GM23338 (cell line): ENCODE measurements at regions not wholly inside any gene's neighbourhood (a gene's known extent, or its start where the extent isn't known, plus 50 kb on each side); places are given as distances from the start of the nearest gene placed in this dataset.

Experiments
- CREB1 ChIP-seq: fragments of 250-450 bp; sonication (Bioruptor Pico); IDR thresholded peaks from 2 replicates; pipeline ENCODE4 v1.5.0; 2020; ENCODE audit warnings: low read depth, mild to moderate bottlenecking, moderate library complexity
- EZH2 ChIP-seq: fragments of 200-600 bp; sonication (generic); IDR thresholded peaks from one replicate; pipeline ENCODE4 v1.8.0; 2017; ENCODE audit warnings: antibody characterized with exemption, mild to moderate bottlenecking, low read depth; ENCODE audit not compliant: unreplicated experiment
- EZH2phosphoT487 ChIP-seq: fragments of 200-600 bp; sonication (generic); IDR thresholded peaks from one replicate; pipeline ENCODE4 v1.8.1; 2018; ENCODE audit warnings: antibody characterized with exemption; ENCODE audit not compliant: unreplicated experiment
- JUNB ChIP-seq: IDR thresholded peaks from one replicate; pipeline ENCODE4 v1.6.1; 2016; ENCODE audit warnings: antibody characterized with exemption; ENCODE audit not compliant: unreplicated experiment
- NANOG ChIP-seq: IDR thresholded peaks from 2 replicates; pipeline ENCODE4 v1.6.1; 2016; ENCODE audit warnings: antibody characterized with exemption, borderline replicate concordance
- POLR2AphosphoS5 ChIP-seq: IDR thresholded peaks from 2 replicates; pipeline ENCODE4 v1.6.1; 2016; ENCODE audit warnings: antibody characterized with exemption, low read depth
- ZNF114 ChIP-seq: fragments of 250-450 bp; sonication (Bioruptor Pico); IDR thresholded peaks from 2 replicates; pipeline ENCODE4 v1.5.0; 2020; ENCODE audit warnings: mild to moderate bottlenecking, moderate library complexity
- TF ChIP-seq, protein P1 (sequence below), 2 experiments: fragments of 200-600 bp in 1 of 2; sonication (generic) in 1 of 2; conservative IDR thresholded peaks; 2 replicates each; pipeline versions ENCODE4 v1.5.1 to v1.6.1; 2016 to 2017; ENCODE audit warnings: antibody characterized with exemption in 2 of 2, low read depth in 2 of 2, mild to moderate bottlenecking in 2 of 2, moderate library complexity in 1 of 2
- TF ChIP-seq, protein P2 (sequence below): IDR thresholded peaks from one replicate; pipeline ENCODE4 v1.6.1; 2018; ENCODE audit warnings: antibody characterized with exemption; ENCODE audit not compliant: unreplicated experiment
- TF ChIP-seq, protein P3 (sequence below): IDR thresholded peaks from 2 replicates; pipeline ENCODE4 v1.6.1; 2016; ENCODE audit warnings: antibody characterized with exemption

- no peak for TF ChIP-seq JUNB
- TF ChIP-seq, protein P1, sequence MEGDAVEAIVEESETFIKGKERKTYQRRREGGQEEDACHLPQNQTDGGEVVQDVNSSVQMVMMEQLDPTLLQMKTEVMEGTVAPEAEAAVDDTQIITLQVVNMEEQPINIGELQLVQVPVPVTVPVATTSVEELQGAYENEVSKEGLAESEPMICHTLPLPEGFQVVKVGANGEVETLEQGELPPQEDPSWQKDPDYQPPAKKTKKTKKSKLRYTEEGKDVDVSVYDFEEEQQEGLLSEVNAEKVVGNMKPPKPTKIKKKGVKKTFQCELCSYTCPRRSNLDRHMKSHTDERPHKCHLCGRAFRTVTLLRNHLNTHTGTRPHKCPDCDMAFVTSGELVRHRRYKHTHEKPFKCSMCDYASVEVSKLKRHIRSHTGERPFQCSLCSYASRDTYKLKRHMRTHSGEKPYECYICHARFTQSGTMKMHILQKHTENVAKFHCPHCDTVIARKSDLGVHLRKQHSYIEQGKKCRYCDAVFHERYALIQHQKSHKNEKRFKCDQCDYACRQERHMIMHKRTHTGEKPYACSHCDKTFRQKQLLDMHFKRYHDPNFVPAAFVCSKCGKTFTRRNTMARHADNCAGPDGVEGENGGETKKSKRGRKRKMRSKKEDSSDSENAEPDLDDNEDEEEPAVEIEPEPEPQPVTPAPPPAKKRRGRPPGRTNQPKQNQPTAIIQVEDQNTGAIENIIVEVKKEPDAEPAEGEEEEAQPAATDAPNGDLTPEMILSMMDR (conservative IDR thresholded peaks at IDR 0.05; ENCODE audit: low read depth in 2 of 2), result peak in 1 of 2 experiments; percentile 31; a peak in 2 of 4 replicates
- no peak for TF ChIP-seq EZH2
- TF ChIP-seq, protein P2, sequence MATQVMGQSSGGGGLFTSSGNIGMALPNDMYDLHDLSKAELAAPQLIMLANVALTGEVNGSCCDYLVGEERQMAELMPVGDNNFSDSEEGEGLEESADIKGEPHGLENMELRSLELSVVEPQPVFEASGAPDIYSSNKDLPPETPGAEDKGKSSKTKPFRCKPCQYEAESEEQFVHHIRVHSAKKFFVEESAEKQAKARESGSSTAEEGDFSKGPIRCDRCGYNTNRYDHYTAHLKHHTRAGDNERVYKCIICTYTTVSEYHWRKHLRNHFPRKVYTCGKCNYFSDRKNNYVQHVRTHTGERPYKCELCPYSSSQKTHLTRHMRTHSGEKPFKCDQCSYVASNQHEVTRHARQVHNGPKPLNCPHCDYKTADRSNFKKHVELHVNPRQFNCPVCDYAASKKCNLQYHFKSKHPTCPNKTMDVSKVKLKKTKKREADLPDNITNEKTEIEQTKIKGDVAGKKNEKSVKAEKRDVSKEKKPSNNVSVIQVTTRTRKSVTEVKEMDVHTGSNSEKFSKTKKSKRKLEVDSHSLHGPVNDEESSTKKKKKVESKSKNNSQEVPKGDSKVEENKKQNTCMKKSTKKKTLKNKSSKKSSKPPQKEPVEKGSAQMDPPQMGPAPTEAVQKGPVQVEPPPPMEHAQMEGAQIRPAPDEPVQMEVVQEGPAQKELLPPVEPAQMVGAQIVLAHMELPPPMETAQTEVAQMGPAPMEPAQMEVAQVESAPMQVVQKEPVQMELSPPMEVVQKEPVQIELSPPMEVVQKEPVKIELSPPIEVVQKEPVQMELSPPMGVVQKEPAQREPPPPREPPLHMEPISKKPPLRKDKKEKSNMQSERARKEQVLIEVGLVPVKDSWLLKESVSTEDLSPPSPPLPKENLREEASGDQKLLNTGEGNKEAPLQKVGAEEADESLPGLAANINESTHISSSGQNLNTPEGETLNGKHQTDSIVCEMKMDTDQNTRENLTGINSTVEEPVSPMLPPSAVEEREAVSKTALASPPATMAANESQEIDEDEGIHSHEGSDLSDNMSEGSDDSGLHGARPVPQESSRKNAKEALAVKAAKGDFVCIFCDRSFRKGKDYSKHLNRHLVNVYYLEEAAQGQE, result no peak
- no peak for TF ChIP-seq POLR2AphosphoS5
- TF ChIP-seq EZH2phosphoT487, result no peak
- TF ChIP-seq NANOG, result no peak
- TF ChIP-seq, protein P3, sequence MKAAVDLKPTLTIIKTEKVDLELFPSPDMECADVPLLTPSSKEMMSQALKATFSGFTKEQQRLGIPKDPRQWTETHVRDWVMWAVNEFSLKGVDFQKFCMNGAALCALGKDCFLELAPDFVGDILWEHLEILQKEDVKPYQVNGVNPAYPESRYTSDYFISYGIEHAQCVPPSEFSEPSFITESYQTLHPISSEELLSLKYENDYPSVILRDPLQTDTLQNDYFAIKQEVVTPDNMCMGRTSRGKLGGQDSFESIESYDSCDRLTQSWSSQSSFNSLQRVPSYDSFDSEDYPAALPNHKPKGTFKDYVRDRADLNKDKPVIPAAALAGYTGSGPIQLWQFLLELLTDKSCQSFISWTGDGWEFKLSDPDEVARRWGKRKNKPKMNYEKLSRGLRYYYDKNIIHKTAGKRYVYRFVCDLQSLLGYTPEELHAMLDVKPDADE, result no peak
- TF ChIP-seq CREB1 (CRISPR knock-in tag), result 0 out of 2 replicates have a peak, but pooled peaks have one; percentile 31
- no peak for TF ChIP-seq ZNF114 (CRISPR knock-in tag)
These were observed 975.7 kb upstream of the PRMT6 start for GRCh38 chr1:106080608-106081325.
